GM21390 (cell line): ENCODE measurements at regions not wholly inside any gene's neighbourhood (a gene's known extent, or its start where the extent isn't known, plus 50 kb on each side); places are given as distances from the start of the nearest gene placed in this dataset.

Experiments used
- ATAC-seq: cut with Tn5 transposase; IDR thresholded peaks from one replicate; pipeline ENCODE4 v1.9.1; 2021; ENCODE audit not compliant: unreplicated experiment

DNA sequence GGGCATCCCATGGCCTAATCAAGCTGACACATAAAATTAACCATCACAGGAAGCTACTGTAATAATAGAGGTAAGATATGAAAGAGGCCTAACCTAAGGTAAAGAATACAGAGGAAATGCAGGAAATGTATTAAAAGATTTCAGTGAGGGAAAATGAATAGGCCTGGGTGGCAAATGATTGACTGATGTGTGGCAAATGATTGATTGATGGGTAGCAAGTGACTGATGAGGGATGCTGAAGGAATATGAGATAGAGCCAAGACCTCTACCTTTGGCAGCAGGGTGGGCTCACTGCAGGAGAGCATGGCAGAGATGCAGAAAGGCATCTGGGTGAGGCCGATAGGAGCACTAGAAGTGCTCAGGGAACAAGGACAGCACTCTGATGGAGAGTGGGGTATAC, 172.9 kb downstream of the KCTD12 start:
- no peak for ATAC-seq

- ATAC-seq = no peak
Measured at GRCh38 chr13:76711550-76712182, 174.5 kb downstream of the KCTD12 start.

DNA sequence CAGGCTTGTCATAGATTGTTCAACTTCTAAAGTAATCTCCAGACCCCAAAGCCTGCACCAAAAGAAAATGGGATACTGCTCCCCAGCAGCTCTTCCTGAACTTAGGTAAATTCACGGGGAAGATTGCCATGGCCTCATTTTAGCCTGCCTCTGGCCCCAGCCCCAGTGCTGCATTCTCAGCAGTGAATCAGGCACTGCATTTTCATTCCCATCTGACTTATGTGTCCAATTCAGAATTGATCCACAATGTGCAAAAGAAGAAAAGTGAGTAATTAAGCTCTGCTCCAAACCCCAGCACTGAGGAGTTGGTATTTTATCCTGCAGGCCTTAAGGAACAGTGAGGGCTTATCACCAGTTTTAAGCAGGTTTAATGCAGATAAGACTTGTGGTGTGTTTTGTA, 176.4 kb downstream of the KCTD12 start:
- ATAC-seq = no peak

DNA sequence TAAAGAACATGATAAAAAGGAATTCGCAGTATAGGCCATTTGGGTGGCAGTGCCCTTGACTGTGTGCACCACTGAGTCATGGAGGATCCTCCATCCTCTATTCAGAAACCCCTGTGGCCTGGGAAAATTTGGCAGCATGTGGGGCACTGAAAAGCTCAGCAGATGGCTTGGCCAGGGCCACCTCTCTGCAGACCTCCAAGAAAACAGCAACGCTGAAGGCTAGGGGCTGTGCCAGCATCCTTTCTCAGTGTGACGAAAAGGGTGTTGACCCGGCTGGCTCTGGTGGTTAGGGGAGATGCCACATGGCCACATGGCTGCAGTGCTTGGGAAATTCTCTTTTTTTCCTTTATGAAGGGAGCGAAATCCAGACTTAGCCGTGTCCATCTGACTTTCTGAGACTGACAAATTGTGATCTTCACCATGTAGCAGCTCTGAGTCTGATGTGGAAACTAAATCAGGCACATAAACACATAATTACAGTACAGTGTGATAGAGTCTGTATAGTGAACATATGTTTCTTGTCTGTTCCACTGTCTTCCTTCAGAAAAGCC, 178.0 kb downstream of the KCTD12 start:
- ATAC-seq = no peak

- no peak for ATAC-seq
Measured at GRCh38 chr13:76707360-76707759, 178.8 kb downstream of the KCTD12 start.

DNA sequence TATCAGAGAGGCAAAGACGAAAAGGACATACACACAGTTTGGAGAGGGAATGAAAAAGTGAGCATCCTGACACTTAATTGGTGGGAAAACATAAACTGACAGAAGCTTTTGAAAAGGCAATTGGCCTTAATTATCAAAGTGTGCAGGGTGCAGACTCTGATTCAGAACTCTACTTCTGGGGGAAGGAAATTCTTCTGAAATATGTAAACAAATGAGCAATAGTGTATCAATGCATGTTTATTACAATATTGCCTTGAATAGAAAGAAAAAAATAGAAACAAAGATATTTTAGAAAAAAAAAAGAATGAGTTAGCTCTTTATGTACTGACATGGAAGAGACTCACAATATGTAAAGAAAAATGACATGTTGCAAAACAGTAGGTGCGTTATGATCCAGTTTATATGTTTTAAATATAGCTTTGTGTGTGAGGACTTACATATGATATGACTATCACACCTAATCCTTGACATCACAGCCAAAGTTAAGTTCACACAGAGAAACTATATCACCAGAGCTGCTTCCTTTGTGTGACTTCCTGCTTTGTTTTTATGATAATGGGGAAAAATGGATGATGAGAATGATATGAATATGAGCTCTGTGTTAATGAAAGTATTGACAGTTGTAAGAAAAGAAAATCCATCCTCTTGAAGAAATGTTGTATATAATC, 182.4 kb downstream of the KCTD12 start:
- ATAC-seq = no peak

GRCh38 chr13:76703216-76703615, 183.0 kb downstream of the KCTD12 start:
- ATAC-seq = no peak

DNA sequence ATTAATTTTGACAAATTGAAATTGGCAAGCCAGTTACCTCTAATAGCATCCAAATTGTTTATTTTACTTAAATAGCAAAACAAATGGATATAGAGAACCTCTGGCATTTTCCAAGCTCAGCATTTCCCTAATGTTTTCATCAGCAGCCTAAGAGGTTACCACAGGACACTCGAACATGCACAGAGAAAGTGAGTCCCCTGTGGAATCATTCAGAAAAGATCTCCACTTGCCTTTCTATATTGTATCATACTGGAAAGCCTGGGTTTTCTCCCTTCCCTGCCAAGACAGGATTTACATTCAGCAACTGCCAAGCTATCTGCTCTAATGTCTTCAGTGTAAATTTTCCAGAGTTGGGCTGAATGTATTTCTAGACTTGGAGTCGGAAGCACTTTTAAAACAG, 188.9 kb downstream of the KCTD12 start:
- no peak for ATAC-seq

DNA sequence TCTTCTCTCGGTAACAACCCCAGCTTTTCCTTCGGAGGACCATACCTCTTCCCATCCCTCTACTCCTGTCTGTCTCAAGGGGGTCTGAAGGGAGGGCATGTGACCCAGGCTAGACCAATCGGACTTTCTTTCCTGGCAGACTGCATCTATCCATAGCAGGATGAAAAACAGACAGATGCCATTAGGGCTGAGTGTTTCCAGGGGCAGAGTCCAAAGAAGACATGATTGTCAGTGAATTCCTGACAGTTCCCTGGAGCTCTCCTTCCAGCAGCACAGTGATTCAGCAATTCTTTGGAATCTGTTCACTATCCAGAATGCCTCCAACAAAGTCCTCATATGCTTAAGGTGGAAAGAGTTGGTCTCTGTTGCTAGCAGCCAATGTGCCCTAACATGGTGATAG, 189.8 kb downstream of the KCTD12 start:
- no peak for ATAC-seq

GRCh38 chr13:76693086-76693485, 193.1 kb downstream of the KCTD12 start:
- no peak for ATAC-seq

DNA sequence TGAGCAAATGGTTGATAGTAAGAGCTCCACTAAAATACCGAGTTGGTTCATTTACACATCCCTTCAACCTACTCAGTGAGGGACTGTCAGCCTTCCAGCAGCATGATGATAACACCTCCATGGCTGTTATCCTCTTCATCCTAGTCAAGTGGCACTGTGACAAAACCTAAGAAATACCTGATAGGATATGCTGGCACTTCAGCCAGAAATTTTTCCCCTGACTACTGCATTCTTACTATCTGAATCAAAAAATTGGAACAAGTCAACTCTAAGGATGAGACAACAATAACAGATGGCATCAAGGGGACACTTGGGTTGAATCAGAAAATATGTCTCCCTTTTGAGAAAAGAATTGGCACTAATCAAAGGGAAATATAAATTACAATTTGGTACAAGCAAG, 193.9 kb downstream of the KCTD12 start:
- ATAC-seq = no peak

GRCh38 chr13:76690611-76691010, 195.6 kb downstream of the KCTD12 start:
- no peak for ATAC-seq

DNA sequence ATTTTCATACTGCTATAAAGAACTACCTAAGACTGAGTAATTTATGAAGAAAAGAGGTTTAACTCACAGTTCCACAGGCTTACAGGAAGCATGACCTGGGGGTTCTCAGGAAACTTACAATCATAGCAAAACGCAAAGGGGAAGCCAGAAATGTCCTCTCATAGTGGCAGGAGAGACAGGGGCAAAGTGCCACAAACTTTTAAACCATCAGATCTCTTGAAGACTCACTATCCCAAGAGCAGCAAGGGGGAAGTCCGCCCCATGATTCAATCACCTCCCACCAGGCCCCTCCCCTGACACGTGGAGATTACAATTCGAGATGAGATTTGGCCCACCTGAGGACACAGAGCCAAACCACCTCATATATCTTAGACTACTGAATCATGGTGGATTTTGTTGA, 198.7 kb downstream of the KCTD12 start:
- no peak for ATAC-seq

- ATAC-seq = no peak
Measured at GRCh38 chr13:76685938-76686337, 200.3 kb downstream of the KCTD12 start.

GRCh38 chr13:76684336-76684735, 201.9 kb downstream of the KCTD12 start:
- ATAC-seq = no peak

DNA sequence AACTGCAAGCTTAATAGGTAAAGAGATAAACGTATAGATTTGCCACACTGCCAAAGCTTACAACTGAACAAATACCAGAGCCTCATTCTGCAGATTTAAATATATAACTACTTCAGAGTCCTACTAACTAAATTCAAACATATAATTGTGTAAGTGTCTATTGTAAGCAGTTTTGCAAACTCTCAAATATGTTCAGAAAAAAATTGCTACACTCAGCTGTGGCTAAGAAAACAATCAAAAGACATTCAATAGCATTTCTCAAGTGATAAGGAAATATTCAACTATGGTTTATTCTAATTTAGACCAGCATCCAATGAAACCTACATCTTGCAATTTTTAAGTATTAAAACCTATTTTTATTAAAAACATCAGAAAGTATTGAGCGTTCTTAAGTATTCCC, 202.4 kb downstream of the KCTD12 start:
- ATAC-seq = no peak

- no peak for ATAC-seq
Measured at GRCh38 chr13:76683168-76683567, 203.0 kb downstream of the KCTD12 start.

- ATAC-seq = no peak
Measured at GRCh38 chr13:76680112-76680511, 206.1 kb downstream of the KCTD12 start.

DNA sequence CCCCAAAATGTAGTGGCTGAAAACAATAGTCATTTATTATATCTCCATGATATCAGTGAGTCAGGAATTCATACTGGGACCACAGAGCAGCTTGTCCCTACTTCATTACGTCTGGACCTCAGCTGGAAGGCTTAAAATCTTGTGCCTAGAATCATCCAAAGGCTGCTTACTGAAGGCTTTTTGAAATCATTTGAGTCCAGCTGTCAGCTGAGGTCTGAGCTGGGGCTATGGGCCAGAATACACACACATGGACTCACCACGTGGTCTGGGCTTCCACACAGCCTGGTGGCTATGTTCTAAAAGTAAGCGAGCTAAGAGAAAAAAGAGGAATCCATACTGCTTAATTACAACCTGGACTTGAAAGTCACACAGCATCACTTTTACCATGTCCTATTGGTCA, 209.2 kb downstream of the KCTD12 start:
- no peak for ATAC-seq

GRCh38 chr13:76672420-76672819, 213.8 kb downstream of the KCTD12 start:
- no peak for ATAC-seq

DNA sequence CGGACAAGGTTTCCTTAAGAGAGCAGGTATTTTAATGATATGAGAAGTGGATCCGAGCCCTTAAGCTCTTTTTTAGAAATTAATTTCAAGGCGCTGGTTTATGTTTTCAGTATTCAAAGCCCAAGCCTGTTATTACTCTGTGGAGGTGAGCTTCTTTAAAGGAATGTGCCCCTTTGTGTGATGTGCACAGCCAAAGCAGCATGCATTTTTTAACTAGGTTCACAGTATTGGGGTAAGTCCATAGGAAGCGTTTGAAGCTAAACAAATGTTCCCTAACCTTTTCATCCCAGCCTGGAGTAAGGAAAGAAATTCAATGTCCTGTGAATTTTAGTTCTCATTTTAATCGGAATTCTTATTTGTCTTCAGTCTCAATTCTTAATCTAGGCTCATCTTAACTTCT, 217.5 kb downstream of the KCTD12 start:
- ATAC-seq = no peak

DNA sequence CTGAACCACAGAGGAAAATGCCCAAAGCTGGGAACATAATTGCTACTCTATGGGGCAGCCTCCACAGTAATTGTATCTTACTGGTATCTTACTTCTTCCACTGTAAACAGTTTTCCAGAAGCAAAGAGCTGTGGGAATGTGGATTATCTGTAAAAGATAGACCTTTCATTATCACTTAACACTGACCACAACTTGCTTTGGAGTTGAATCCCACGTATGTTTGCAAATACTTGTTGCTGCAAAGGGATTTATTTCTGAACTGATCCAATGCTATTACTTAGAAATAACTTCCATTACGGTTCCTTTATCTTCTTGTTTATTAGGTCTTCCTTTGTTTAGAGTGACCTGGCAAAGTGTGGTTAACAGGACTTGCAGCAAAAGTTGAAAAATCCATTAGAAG, 218.1 kb downstream of the KCTD12 start:
- ATAC-seq = no peak

DNA sequence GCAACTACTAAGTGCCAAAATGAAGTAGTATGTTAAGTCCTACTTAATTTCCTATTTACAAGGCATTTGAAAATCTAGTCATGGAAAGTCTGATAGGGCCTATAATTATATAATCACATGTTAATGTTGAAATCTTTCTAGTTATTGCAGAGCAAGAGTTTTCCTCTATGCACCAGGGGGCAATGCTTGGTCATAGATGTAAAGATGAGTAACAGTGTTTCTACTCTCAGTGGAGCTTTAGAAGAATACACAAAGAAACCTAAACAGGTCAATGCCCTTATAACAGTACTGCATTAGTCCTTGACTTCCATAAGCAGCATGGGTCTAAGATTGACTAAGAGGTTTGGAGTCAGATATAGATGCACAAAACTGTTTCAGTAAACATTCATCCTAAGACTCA, 218.7 kb downstream of the KCTD12 start:
- ATAC-seq = peak; percentile 55
